ENCODE measurements at regions not wholly inside any gene's neighbourhood (a gene's known extent, or its start where the extent isn't known, plus 50 kb on each side); places are given as distances from the start of the nearest gene placed in this dataset.

- no peaks in the 10 kb centered on the region for H3K27me3 ChIP-seq (ENCODE audit: control insufficient read depth, insufficient read depth, low read length)
- no peak overlapping the region for H3K4me3 ChIP-seq (ENCODE audit: low read depth, low read length)
- TF ChIP-seq CTCF (IDR thresholded peaks at IDR 0.05; ENCODE audit: insufficient read depth, low read length, poor library complexity, severe bottlenecking), result no peak
- no peaks in the 10 kb centered on the region for H3K36me3 ChIP-seq (ENCODE audit: control insufficient read depth, insufficient read depth, low read length)
- DNase-seq (ENCODE audit: low read depth), result no peak
Observed at GRCh38 chr2:220410296-220410695, 782.9 kb downstream of the SLC4A3 start.

GRCh38 chr2:220417503-220417902, 790.1 kb downstream of the SLC4A3 start:
- Histone ChIP-seq H3K36me3 (ENCODE audit: control insufficient read depth, insufficient read depth, low read length) (no peaks in the 10 kb centered on the region), H3K4me3 (ENCODE audit: low read depth, low read length) (no peak overlapping the region), H3K27me3 (ENCODE audit: control insufficient read depth, insufficient read depth, low read length) (no peaks in the 10 kb centered on the region)
- no peak for DNase-seq (ENCODE audit: low read depth)
- no peak for TF ChIP-seq CTCF (IDR thresholded peaks at IDR 0.05; ENCODE audit: insufficient read depth, low read length, poor library complexity, severe bottlenecking)

- DNase-seq (ENCODE audit: low read depth), result no peak
- no peaks in the 10 kb centered on the region for H3K27me3 ChIP-seq (ENCODE audit: control insufficient read depth, insufficient read depth, low read length)
- H3K4me3 ChIP-seq (ENCODE audit: low read depth, low read length), result no peak overlapping the region
- H3K36me3 ChIP-seq (ENCODE audit: control insufficient read depth, insufficient read depth, low read length), result no peaks in the 10 kb centered on the region
- TF ChIP-seq CTCF (IDR thresholded peaks at IDR 0.05; ENCODE audit: insufficient read depth, low read length, poor library complexity, severe bottlenecking), result no peak
Observed at GRCh38 chr2:220419647-220420046, 792.2 kb downstream of the SLC4A3 start.

- Histone ChIP-seq H3K27me3 (ENCODE audit: control insufficient read depth, insufficient read depth, low read length) (no peaks in the 10 kb centered on the region), H3K36me3 (ENCODE audit: control insufficient read depth, insufficient read depth, low read length) (no peaks in the 10 kb centered on the region), H3K4me3 (ENCODE audit: low read depth, low read length) (no peak overlapping the region)
- TF ChIP-seq CTCF (IDR thresholded peaks at IDR 0.05; ENCODE audit: insufficient read depth, low read length, poor library complexity, severe bottlenecking), result no peak
- no peak for DNase-seq (ENCODE audit: low read depth)
Observed at GRCh38 chr2:220420820-220421219, 793.4 kb downstream of the SLC4A3 start.

GRCh38 chr2:220422676-220423075, 795.2 kb downstream of the SLC4A3 start:
- no peaks in the 10 kb centered on the region for H3K36me3 ChIP-seq (ENCODE audit: control insufficient read depth, insufficient read depth, low read length)
- H3K4me3 ChIP-seq (ENCODE audit: low read depth, low read length), result no peak overlapping the region
- TF ChIP-seq CTCF (IDR thresholded peaks at IDR 0.05; ENCODE audit: insufficient read depth, low read length, poor library complexity, severe bottlenecking), result no peak
- H3K27me3 ChIP-seq (ENCODE audit: control insufficient read depth, insufficient read depth, low read length), result no peaks in the 10 kb centered on the region
- DNase-seq (ENCODE audit: low read depth), result no peak

GRCh38 chr2:220424561-220424960, 797.1 kb downstream of the SLC4A3 start:
- Histone ChIP-seq H3K36me3 (ENCODE audit: control insufficient read depth, insufficient read depth, low read length) (no peaks in the 10 kb centered on the region), H3K4me3 (ENCODE audit: low read depth, low read length) (no peak overlapping the region), H3K27me3 (ENCODE audit: control insufficient read depth, insufficient read depth, low read length) (no peaks in the 10 kb centered on the region)
- TF ChIP-seq CTCF (IDR thresholded peaks at IDR 0.05; ENCODE audit: insufficient read depth, low read length, poor library complexity, severe bottlenecking), result no peak
- no peak for DNase-seq (ENCODE audit: low read depth)

All from kidney epithelial cell (primary cell).